CD1c-positive myeloid dendritic cell (primary cell): ENCODE measurements at regions not wholly inside any gene's neighbourhood (a gene's known extent, or its start where the extent isn't known, plus 50 kb on each side); places are given as distances from the start of the nearest gene placed in this dataset.
"Not testable (repeated sequence)": the region's sequence is repeated elsewhere in the genome, so short reads cannot be mapped to it uniquely, and the experiment has no call there.

Source experiments
- DNase-seq: peaks from one replicate; pipeline ENCODE4 v3.0.0-alpha.2; 2016; ENCODE audit errors: extremely low spot score

GRCh38 chr6:81969011-81969410, 216.5 kb upstream of the TENT5A start:
- peak; percentile 10 for DNase-seq

GRCh38 chr6:81966968-81967367, 214.5 kb upstream of the TENT5A start:
- DNase-seq = no peak

- no peak for DNase-seq
Measured at GRCh38 chr6:81962198-81962597, 209.7 kb upstream of the TENT5A start.

DNA sequence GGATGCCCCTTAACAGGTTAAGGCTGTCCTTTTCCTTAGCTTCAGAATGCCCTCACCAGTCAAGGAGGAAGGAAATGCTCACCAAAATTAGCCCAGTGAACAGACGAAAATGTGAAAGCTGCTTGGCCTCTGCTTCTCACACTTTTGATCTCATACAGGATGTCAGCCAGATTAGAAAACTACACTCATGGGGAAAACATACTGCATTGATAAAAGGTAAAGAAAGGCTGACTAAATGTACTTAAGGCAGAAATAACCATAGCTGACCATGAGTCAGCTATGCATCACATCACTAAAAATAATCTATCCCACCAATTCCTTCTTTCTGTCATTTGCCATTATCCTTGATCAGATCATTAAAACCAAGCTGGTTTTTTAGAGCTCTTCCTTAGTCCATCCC, 198.4 kb upstream of the TENT5A start:
- DNase-seq = no peak

DNA sequence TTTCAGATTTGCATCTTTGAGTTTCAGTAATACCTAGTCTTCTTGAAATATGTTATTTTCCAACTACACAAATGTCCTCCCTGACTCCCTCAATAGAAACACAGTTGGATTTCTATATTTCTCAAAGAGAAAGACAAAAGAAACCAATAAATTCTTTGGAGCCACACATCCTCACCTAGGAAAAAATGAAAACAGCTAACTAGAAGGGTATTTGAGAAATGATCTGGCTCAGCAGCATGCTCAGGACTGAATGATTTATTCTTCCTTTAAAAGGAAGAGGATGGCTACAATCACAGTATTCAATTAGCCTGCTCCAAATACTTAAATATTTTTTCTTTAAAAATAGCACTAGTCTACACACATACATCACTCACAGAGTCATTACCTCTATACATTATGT, 196.4 kb upstream of the TENT5A start:
- no peak for DNase-seq

DNA sequence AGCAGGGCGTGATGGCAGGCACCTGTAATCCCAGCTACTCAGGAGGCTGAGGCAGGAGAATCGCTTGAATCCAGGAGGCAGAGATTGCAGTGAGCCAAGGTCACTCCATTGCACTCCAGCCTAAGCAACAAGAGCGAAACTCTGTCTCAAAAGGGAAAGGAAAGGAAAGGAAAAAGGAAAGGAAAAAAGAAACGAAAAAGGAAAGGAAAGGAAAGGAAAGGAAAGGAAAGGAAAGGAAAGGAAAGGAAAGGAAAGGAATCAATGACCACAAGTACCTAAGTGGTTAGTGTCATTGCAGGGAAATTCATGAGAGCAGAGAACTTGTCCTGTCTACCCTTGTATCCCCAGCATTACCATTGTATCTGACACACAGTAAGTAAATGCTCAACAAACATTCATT, 195.7 kb upstream of the TENT5A start:
- not testable (repeated sequence) for DNase-seq

DNA sequence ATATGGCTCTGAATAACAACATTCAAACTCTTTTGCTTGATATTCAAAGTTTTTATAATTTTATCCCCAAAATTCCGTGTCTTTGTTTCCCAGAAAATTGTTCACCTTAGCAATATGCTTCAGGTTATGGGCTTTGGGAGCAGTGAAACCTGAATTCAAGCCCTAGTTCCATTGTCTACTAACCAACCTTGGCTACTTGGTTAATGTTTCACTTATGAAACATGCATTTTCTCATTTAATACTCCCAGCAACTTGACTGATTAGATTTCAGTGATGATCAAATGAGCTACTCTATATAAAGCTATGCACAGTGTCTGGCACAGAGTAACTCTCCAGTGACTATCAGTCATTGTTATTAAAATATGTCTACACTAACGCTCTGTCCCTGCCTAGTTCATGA, 192.2 kb upstream of the TENT5A start:
- no peak for DNase-seq

- DNase-seq = not testable (repeated sequence)
Measured at GRCh38 chr6:81942842-81943241, 190.4 kb upstream of the TENT5A start.

- DNase-seq = no peak
Measured at GRCh38 chr6:81942067-81942370, 189.5 kb upstream of the TENT5A start.

GRCh38 chr6:81940451-81940985, 188.0 kb upstream of the TENT5A start:
- no peak for DNase-seq

DNA sequence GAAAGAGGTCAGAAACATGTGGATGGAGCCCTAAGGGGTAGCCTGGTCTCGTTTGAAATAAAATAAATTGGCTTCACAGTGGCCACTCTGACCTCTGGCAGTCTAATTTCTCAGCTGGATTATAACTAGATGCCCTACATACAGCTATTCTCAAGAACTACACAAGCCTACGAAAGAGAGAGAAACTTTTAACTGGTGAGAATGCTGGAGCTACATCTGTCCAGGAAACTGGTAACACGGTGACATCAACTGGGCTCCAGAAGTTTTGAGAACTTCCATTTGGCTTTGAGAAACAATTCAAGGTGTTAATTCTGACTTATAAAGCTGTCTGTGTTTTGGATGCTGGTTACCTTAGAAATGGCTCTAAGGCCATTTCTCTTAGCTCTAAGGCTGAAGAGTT, 187.3 kb upstream of the TENT5A start:
- DNase-seq = no peak

DNA sequence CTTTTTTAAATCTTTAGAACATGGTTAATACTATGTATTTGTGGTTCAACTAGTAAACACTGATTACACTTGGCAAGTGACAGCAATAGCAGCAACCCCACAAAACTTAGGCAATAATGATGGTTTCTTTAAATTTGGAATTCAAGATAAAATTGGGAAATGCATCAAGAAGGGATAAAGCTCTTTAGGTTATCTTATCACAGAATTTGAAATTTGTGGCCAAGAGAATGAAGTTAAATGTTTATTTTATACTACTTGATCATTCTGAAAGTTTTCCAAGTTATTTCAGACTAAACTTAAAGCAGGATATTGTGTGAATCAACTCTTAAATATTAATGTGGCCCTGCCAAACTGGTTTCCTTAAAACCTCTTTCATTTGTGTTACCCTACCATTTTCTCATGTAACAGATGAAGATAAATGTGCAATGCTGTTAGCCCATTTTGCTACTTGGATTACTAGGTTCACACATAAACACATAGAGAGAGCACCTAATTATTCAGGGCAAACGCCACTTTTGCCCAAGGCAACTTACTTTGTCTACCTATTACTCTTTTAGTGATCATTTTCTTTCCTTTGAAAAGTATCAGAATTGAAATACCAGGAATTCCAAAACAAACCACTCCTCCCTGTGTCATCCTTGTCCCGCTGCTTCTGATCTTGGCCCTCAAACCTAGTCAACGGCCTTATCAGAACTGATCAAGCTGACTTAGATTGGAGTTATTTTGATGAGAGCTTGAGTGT, 186.7 kb upstream of the TENT5A start:
- no peak for DNase-seq

DNA sequence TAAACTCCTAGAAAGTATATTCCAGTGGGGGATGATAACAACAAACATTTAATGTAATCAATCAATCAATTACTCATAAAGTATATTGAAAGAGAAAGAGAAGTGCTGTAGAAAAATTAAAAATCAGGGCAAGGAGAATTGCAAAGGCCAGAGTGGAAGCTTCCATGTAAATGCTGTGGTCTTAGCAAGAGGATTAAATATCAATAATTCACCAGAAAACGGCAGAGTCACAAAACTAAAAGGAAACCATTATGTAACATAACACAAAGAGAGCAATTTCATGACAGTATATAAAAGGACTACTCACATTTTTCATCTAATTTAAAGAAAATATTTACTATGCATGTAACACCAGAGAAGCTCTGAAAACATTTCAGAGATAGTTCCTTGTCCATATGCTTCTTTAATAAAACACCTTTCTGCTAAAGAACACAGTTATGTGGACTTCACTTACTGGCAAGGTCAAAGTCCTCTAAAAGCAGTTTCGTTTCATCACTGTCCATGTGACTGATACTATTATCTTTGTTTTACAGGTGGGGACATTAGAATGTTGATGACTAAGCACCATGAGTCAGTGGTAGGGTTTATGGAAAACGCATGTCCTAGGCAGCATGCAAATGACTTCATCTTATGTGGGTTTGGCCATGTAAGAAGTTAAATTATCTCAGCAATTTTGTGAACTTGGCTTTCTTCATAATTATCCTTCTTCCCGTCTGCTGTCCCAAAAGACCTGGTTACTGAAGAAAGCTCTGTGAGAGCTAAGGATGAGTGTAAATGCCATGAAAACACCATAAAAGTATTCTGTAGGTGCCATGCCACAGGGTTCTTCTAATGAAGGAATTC, 185.8 kb upstream of the TENT5A start:
- DNase-seq = no peak

GRCh38 chr6:81937296-81937937, 184.9 kb upstream of the TENT5A start:
- no peak for DNase-seq

DNA sequence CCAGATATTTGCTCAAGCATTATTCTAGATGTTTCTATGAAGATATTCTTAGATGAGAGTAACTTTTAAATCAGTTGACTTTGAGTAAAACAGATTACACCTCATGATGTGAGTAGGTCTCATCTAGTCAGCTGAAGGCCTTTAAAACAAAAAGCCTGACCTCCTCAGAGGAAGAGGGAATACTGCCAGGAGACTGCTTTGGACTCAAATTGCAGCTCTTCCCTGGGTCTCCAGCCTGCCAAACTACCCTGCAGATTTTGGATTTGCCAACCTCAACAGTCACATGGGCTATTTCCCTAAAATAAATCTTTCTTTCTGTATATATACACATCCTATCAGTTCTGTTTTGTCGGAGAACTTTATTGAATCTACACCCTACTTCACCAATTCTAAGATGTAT, 182.5 kb upstream of the TENT5A start:
- DNase-seq = no peak

GRCh38 chr6:81933608-81934051, 181.1 kb upstream of the TENT5A start:
- no peak for DNase-seq

DNA sequence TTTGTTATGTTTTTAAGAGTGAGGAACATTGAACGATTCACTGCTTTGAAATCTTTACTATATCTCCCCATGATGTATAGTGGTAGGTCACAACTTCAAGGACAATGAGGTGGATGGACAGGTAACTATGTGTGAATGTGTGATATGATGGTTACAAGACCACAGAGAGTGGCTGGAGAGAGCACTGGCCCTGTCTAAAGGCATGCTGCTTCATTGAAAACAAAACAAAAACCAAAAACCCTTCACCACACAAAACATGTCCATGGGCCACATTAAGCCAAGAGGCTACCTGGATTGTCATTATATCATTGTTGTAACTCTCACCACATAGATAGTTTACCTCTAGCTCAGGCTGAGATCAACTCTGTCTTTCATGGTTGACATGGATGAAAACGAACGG, 180.6 kb upstream of the TENT5A start:
- no peak for DNase-seq

DNA sequence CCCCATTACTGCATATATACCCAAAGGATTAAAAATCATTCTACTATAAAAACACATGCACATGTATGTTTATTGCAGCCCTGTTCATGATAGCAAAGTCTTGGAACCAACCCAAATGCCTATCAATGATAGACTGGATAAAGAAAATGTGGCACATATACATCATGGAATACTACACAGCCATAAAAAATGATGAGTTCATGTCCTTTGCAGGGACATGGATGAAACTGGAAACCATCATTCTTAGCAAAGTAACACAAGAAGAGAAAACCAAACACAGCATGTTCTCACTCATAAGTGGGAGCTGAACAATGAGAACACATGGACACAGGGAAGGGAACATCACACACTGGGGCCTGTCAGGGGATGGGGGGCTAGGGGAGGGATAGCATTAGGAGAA, 180.0 kb upstream of the TENT5A start:
- DNase-seq = not testable (repeated sequence)

- DNase-seq = no peak
Measured at GRCh38 chr6:81929828-81930227, 177.3 kb upstream of the TENT5A start.

GRCh38 chr6:81925201-81925600, 172.7 kb upstream of the TENT5A start:
- no peak for DNase-seq

DNA sequence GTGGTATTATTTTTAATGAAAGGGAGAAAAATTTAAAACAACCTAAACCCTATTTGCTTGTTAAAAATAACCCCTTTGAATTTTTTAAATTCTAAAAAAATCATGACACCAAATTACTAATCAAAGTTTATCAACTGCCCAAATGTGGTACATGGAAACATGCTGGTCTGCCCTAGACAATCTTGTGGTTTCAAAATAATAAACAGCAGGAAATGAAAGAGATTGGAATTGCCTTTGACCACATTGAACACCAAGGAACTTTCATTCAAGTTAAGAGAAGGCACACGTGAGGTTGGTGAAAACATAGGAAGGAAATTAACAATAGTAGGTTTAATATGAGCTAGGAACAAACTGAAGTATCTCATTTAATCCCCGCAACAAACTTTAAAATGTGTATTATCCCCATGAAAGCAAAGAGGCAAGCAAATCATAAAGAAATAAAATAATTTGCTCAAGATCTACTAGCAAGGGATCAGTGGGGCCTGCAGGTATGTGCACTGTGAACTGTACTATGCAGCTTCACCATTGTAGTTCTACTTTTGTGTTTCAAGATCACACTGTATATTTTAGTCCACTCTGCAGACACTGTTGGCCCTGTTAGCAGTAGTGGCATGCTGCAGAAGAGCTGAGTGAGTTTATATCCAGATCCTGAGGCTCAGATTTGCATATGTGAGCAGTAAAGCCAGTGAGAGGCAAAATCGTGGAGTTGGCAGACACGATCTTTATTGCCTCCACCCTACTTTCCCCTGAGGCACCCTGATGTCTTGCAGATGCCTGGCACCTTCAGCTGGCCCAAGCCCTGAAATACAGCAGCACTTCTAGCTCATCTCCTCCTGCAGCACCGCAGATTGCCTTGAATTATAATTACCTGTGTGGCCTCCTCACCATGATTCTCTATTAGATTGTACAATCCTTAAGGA, 157.8 kb upstream of the TENT5A start:
- no peak for DNase-seq

DNA sequence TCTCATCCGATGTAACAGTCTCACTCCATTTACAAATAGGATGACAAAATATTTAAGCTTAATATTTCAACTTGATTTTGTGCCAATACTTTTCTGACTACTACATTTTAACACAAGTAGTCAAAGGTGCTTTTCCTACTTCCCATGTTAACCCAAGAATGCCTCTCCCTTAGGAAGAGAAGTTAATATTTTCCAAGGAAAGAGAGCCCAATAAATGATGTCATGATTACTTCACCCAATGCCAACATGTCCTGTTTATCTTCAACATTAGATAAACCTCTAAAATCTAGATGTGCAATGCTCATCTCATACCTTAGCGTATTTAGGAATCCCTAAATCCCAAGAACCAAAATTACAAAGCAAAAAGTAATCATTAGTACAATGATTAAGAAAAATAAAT, 156.7 kb upstream of the TENT5A start:
- DNase-seq = no peak
